ENCODE measurements at regions not wholly inside any gene's neighbourhood (a gene's known extent, or its start where the extent isn't known, plus 50 kb on each side); places are given as distances from the start of the nearest gene placed in this dataset.

- H2BK20ac ChIP-seq (ENCODE audit: low read depth, low read length) = no peak overlapping the region
- ChIA-PET POLR2A (ENCODE audit: unreplicated experiment) (no interaction called here), CTCF (interaction anchor here (0.6 kb wide), 1 partner anchor 293 kb away, joined by 3 read pairs; no protein-coding TSS in a partner anchor)
- BruUV-seq (replicated peaks) = no TSS peak
- H3K79me1 ChIP-seq (ENCODE audit: low read depth in 1 of 2, low read length in 2 of 2) = no peaks in the 10 kb centered on the region
- WGBS, 2 experiments (ENCODE audit: extremely low coverage in 2 of 2, insufficient read length in 1 of 2) = no CpG with 5 or more reads among the region's 4 CpGs
- in situ Hi-C loops (cut with MboI; ENCODE audit: low sequenced_read_pairs) = no loop called here
- H2BK120ac ChIP-seq (ENCODE audit: low read depth, low read length) = no peak overlapping the region
- intact Hi-C loops (cut with micrococcal nuclease) = no loop called here
- H3K14ac ChIP-seq (replicated peaks; ENCODE audit: low read depth, low read length) = no peak overlapping the region
- H3K18ac ChIP-seq (ENCODE audit: low read depth, low read length) = no peak overlapping the region
- H2AK5ac ChIP-seq (ENCODE audit: low read depth, low read length) = no peak overlapping the region
- no peaks in the 10 kb centered on the region for H3K9me3 ChIP-seq (ENCODE audit: control insufficient read depth, insufficient read depth, low read length)
- H3K4ac ChIP-seq (ENCODE audit: low read depth, low read length) = no peak overlapping the region
- no peak overlapping the region for H2BK5ac ChIP-seq (ENCODE audit: low read depth, low read length, poor library complexity, severe bottlenecking)
- no peak overlapping the region for H2AK9ac ChIP-seq (replicated peaks; ENCODE audit: low read depth, low read length, poor library complexity)
- H4K8ac ChIP-seq (ENCODE audit: low read depth in 2 of 2, low read length in 2 of 2) = no peak overlapping the region
- no peak overlapping the region for H3K9ac ChIP-seq (ENCODE audit: low read depth, low read length)
- no peak overlapping the region for H4K91ac ChIP-seq (ENCODE audit: insufficient read depth, low read depth, low read length)
- H3K4me2 ChIP-seq (ENCODE audit: low read depth, low read length) = no peak overlapping the region
- H2AFZ ChIP-seq (replicated peaks; ENCODE audit: low read length, poor library complexity) = no peak overlapping the region
- no peak overlapping the region for H3K23ac ChIP-seq (ENCODE audit: low read depth, low read length)
- H2BK15ac ChIP-seq (ENCODE audit: low read depth, low read length) = no peak overlapping the region
- H3K36me3 ChIP-seq (ENCODE audit: control insufficient read depth, insufficient read depth, low read length) = no peaks in the 10 kb centered on the region
- peaks cover 12% of the 10 kb centered on the region for H3K27me3 ChIP-seq (ENCODE audit: control insufficient read depth, insufficient read depth, low read length)
- dilution Hi-C loops (cut with HindIII; ENCODE audit: low sequenced_read_pairs, unreplicated experiment) = no loop called here
- ATAC-seq (ENCODE audit: low read depth) (no peak), DNase-seq (no peak)
- no peak overlapping the region for H3K27ac ChIP-seq (ENCODE audit: insufficient read depth, low read length)
- H4K5ac ChIP-seq (ENCODE audit: low read depth, low read length) = no peak overlapping the region
- no peak overlapping the region for H3K56ac ChIP-seq (ENCODE audit: extremely low read depth, insufficient read depth, low read length)
- H4K20me1 ChIP-seq (ENCODE audit: insufficient read depth, low read length) = no peaks in the 10 kb centered on the region
- peaks cover 8% of the 10 kb centered on the region; the same call in 1 of the 2 replicates for H3K4me1 ChIP-seq (ENCODE audit: control insufficient read depth, insufficient read depth, low read length)
- H3K9me1 ChIP-seq (ENCODE audit: insufficient read depth, low read length) = peaks cover 5% of the 10 kb centered on the region; the same call in 1 of the 2 replicates
- H3K4me3 ChIP-seq (ENCODE audit: insufficient read depth, low read depth, low read length) = no peak overlapping the region
- no peak for TF ChIP-seq RAD21 (IDR thresholded peaks at IDR 0.05; ENCODE audit: low read length)
- TF ChIP-seq CHD1 (IDR thresholded peaks at IDR 0.05; ENCODE audit: low read depth, low read length) = no peak
- no peak for TF ChIP-seq FOS (IDR thresholded peaks at IDR 0.05; ENCODE audit: low read depth, low read length)
- no peak for TF ChIP-seq BHLHE40 (IDR thresholded peaks at IDR 0.05; ENCODE audit: low read depth, low read length)
- no peak for TF ChIP-seq CEBPB (IDR thresholded peaks at IDR 0.05; ENCODE audit: low read depth, low read length)
- TF ChIP-seq, protein P1, sequence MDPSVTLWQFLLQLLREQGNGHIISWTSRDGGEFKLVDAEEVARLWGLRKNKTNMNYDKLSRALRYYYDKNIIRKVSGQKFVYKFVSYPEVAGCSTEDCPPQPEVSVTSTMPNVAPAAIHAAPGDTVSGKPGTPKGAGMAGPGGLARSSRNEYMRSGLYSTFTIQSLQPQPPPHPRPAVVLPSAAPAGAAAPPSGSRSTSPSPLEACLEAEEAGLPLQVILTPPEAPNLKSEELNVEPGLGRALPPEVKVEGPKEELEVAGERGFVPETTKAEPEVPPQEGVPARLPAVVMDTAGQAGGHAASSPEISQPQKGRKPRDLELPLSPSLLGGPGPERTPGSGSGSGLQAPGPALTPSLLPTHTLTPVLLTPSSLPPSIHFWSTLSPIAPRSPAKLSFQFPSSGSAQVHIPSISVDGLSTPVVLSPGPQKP (IDR thresholded peaks at IDR 0.05; ENCODE audit: borderline replicate concordance, low read depth, low read length) = no peak
- TF ChIP-seq MAZ (IDR thresholded peaks at IDR 0.05; ENCODE audit: borderline replicate concordance, low read depth, low read length) = no peak
- no peak for TF ChIP-seq SMC3 (IDR thresholded peaks at IDR 0.05; ENCODE audit: low read depth, low read length)
- TF ChIP-seq CTCF (conservative IDR thresholded peaks at IDR 0.05; ENCODE audit: low read depth, low read length) = no peak
- TF ChIP-seq RFX5 (IDR thresholded peaks at IDR 0.05; ENCODE audit: low read depth, low read length) = no peak
- TF ChIP-seq, protein P2, sequence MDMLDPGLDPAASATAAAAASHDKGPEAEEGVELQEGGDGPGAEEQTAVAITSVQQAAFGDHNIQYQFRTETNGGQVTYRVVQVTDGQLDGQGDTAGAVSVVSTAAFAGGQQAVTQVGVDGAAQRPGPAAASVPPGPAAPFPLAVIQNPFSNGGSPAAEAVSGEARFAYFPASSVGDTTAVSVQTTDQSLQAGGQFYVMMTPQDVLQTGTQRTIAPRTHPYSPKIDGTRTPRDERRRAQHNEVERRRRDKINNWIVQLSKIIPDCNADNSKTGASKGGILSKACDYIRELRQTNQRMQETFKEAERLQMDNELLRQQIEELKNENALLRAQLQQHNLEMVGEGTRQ (IDR thresholded peaks at IDR 0.05; ENCODE audit: low read depth, low read length) = no peak
- no peak for TF ChIP-seq RCOR1 (IDR thresholded peaks at IDR 0.05; ENCODE audit: insufficient replicate concordance, low read length)
- TF ChIP-seq POLR2A (IDR thresholded peaks at IDR 0.05; ENCODE audit: low read depth, low read length) = no peak
- no peak for TF ChIP-seq MAFK (IDR thresholded peaks at IDR 0.05; ENCODE audit: low read depth, low read length)
- no peak for TF ChIP-seq NFE2L2 (IDR thresholded peaks at IDR 0.05; ENCODE audit: low read depth, low read length)
- no peak for TF ChIP-seq MXI1 (IDR thresholded peaks at IDR 0.05; ENCODE audit: borderline replicate concordance, low read depth, low read length)
Measured at GRCh38 chr1:114035304-114035700, 56.0 kb downstream of the OLFML3 start.

Data from IMR-90 (cell line).